HPDE6-E6E7 (cell line): ENCODE measurements at regions not wholly inside any gene's neighbourhood (a gene's known extent, or its start where the extent isn't known, plus 50 kb on each side); places are given as distances from the start of the nearest gene placed in this dataset.
"Not testable (repeated sequence)": the region's sequence is repeated elsewhere in the genome, so short reads cannot be mapped to it uniquely, and the experiment has no call there.

ENCODE experiments used
- DNase-seq: peaks from one replicate; pipeline ENCODE4 v3.0.0; 2011; ENCODE audit warnings: missing footprints; ENCODE audit errors: extremely low spot score

- no peak for DNase-seq
Measured at GRCh38 chr1:222416001-222416791, 131.7 kb downstream of the HHIPL2 start.

- no peak for DNase-seq
Measured at GRCh38 chr1:222415441-222415840, 132.5 kb downstream of the HHIPL2 start.

GRCh38 chr1:222413991-222414549, 133.8 kb downstream of the HHIPL2 start:
- no peak for DNase-seq

- no peak for DNase-seq
Measured at GRCh38 chr1:222413436-222413835, 134.5 kb downstream of the HHIPL2 start.

GRCh38 chr1:222404710-222405109, 143.2 kb downstream of the HHIPL2 start:
- no peak for DNase-seq

- DNase-seq, result no peak
Measured at GRCh38 chr1:222399197-222399596, 148.7 kb downstream of the HHIPL2 start.

GRCh38 chr1:222394224-222394623, 153.7 kb downstream of the HHIPL2 start:
- DNase-seq, result no peak

GRCh38 chr1:222392556-222392955, 155.3 kb downstream of the HHIPL2 start:
- no peak for DNase-seq

- no peak for DNase-seq
Measured at GRCh38 chr1:222390181-222390580, 157.7 kb downstream of the HHIPL2 start.

- DNase-seq, result no peak
Measured at GRCh38 chr1:222387007-222387814, 160.7 kb downstream of the HHIPL2 start.

- DNase-seq, result no peak
Measured at GRCh38 chr1:222385955-222386354, 161.9 kb downstream of the HHIPL2 start.

GRCh38 chr1:222385262-222385661, 162.6 kb downstream of the HHIPL2 start:
- DNase-seq, result no peak

GRCh38 chr1:222384531-222384930, 163.4 kb downstream of the HHIPL2 start:
- DNase-seq, result no peak

GRCh38 chr1:222382171-222382570, 165.7 kb downstream of the HHIPL2 start:
- DNase-seq, result no peak

- DNase-seq, result no peak
Measured at GRCh38 chr1:222377428-222378088, 170.3 kb downstream of the HHIPL2 start.

GRCh38 chr1:222376791-222377190, 171.1 kb downstream of the HHIPL2 start:
- DNase-seq, result not testable (repeated sequence)

- DNase-seq, result no peak
Measured at GRCh38 chr1:222375701-222376100, 172.2 kb downstream of the HHIPL2 start.

- DNase-seq, result no peak
Measured at GRCh38 chr1:222373831-222374602, 173.9 kb downstream of the HHIPL2 start.

GRCh38 chr1:222373216-222373615, 174.7 kb downstream of the HHIPL2 start:
- no peak for DNase-seq

- DNase-seq, result no peak
Measured at GRCh38 chr1:222372221-222372620, 175.7 kb downstream of the HHIPL2 start.

- no peak for DNase-seq
Measured at GRCh38 chr1:222370913-222371675, 176.8 kb downstream of the HHIPL2 start.
